WTC11 (cell line): ENCODE measurements at regions not wholly inside any gene's neighbourhood (a gene's known extent, or its start where the extent isn't known, plus 50 kb on each side); places are given as distances from the start of the nearest gene placed in this dataset.

Experiments
- ATAC-seq: fragments of 200-7000 bp; cut with Tn5 transposase; 2 replicates; pipeline ENCODE4 v1.10.0; 2021; ENCODE audit warnings: mild to moderate bottlenecking, moderate library complexity
- CTCF ChIA-PET: fragments of 300-600 bp; sonication (Branson Sonifier 250); formaldehyde crosslinking; loops from one replicate; lab custom pipeline; 2021; ENCODE audit warnings: antibody characterized with exemption; lab: Charles Lee
- POLR2A ChIA-PET: fragments of 350-600 bp; sonication (Branson Sonifier 250); formaldehyde crosslinking; loops from one replicate; lab custom pipeline; 2021; ENCODE audit warnings: antibody characterized with exemption; lab: Charles Lee
- DNase-seq: peaks from one replicate; pipeline ENCODE4 v3.0.0; 2021; ENCODE audit warnings: low spot score
- H3K27ac Mint-ChIP-seq: 2 replicates; pipeline ENCODE4 v1.8.0; 2021; ENCODE audit warnings: mixed read lengths
- H3K27me3 Mint-ChIP-seq: 2 replicates; pipeline ENCODE4 v1.8.0; 2021; ENCODE audit warnings: low read depth, mild to moderate bottlenecking, moderate library complexity, mixed read lengths
- H3K36me3 Mint-ChIP-seq: 2 replicates; pipeline ENCODE4 v1.8.0; 2021; ENCODE audit warnings: mixed read lengths
- H3K4me1 Mint-ChIP-seq: 2 replicates; pipeline ENCODE4 v1.8.0; 2022; ENCODE audit warnings: mixed read lengths
- H3K4me3 Mint-ChIP-seq: 2 replicates; pipeline ENCODE4 v1.8.0; 2021; ENCODE audit warnings: mild to moderate bottlenecking, moderate library complexity, mixed read lengths
- H3K9me3 Mint-ChIP-seq: 2 replicates; pipeline ENCODE4 v1.8.0; 2021; ENCODE audit warnings: mixed read lengths
- ATF2 ChIP-seq: sonication (generic); formaldehyde crosslinking; IDR thresholded peaks from 2 replicates; pipeline ENCODE4 v1.8.1; 2022; ENCODE audit warnings: low read depth, missing genetic modification reagents, borderline replicate concordance
- CDX4 ChIP-seq: fragments of 250-450 bp; sonication (Bioruptor Pico); IDR thresholded peaks from 2 replicates; pipeline ENCODE4 v1.9.0; 2021; ENCODE audit warnings: moderate library complexity, mild to moderate bottlenecking, inconsistent platforms, borderline replicate concordance
- E2F1 ChIP-seq: sonication (generic); formaldehyde crosslinking; IDR thresholded peaks from 2 replicates; pipeline ENCODE4 v1.8.0; 2022; ENCODE audit warnings: mild to moderate bottlenecking, missing genetic modification reagents
- ELF4 ChIP-seq: sonication (generic); formaldehyde crosslinking; IDR thresholded peaks from 2 replicates; pipeline ENCODE4 v1.8.1; 2022; ENCODE audit warnings: low read depth, mild to moderate bottlenecking, moderate library complexity, missing genetic modification reagents
- ERG ChIP-seq: fragments of 250-450 bp; sonication (Bioruptor Pico); IDR thresholded peaks from 2 replicates; pipeline ENCODE4 v1.8.0; 2021; ENCODE audit warnings: mild to moderate bottlenecking
- ESRRA ChIP-seq: sonication (generic); formaldehyde crosslinking; IDR thresholded peaks from 2 replicates; pipeline ENCODE4 v1.8.1; 2022; ENCODE audit warnings: mild to moderate bottlenecking, missing genetic modification reagents, borderline replicate concordance
- KAT7 ChIP-seq: sonication (generic); formaldehyde crosslinking; IDR thresholded peaks from 2 replicates; pipeline ENCODE4 v1.8.1; 2023; ENCODE audit warnings: missing genetic modification reagents, mild to moderate bottlenecking, borderline replicate concordance
- MAX ChIP-seq: sonication (generic); formaldehyde crosslinking; IDR thresholded peaks from 2 replicates; pipeline ENCODE4 v1.8.0; 2022; ENCODE audit warnings: mild to moderate bottlenecking, missing genetic modification reagents
- NFYB ChIP-seq: sonication (generic); formaldehyde crosslinking; conservative IDR thresholded peaks from 2 replicates; pipeline ENCODE4 v1.8.0; 2022; ENCODE audit warnings: low read depth, missing genetic modification reagents
- PRDM15 ChIP-seq: sonication (generic); formaldehyde crosslinking; IDR thresholded peaks from 2 replicates; pipeline ENCODE4 v1.8.0; 2022; ENCODE audit warnings: missing genetic modification reagents
- PREB ChIP-seq: sonication (generic); formaldehyde crosslinking; IDR thresholded peaks from 2 replicates; pipeline ENCODE4 v1.8.1; 2022; ENCODE audit warnings: mild to moderate bottlenecking, missing genetic modification reagents, moderate library complexity, borderline replicate concordance
- SOX15 ChIP-seq: fragments of 250-450 bp; sonication (Bioruptor Pico); IDR thresholded peaks from 2 replicates; pipeline ENCODE4 v1.9.0; 2021; ENCODE audit warnings: mild to moderate bottlenecking
- SP1 ChIP-seq: sonication (generic); formaldehyde crosslinking; conservative IDR thresholded peaks from 2 replicates; pipeline ENCODE4 v1.8.1; 2022; ENCODE audit warnings: missing genetic modification reagents
- TCF7 ChIP-seq: sonication (generic); formaldehyde crosslinking; IDR thresholded peaks from 2 replicates; pipeline ENCODE4 v1.8.0; 2022; ENCODE audit warnings: mild to moderate bottlenecking, low read depth, missing genetic modification reagents, moderate library complexity
- TEAD1 ChIP-seq: sonication (generic); formaldehyde crosslinking; IDR thresholded peaks from 2 replicates; pipeline ENCODE4 v1.8.0; 2022; ENCODE audit warnings: mild to moderate bottlenecking, missing genetic modification reagents
- TEAD4 ChIP-seq: sonication (generic); formaldehyde crosslinking; IDR thresholded peaks from 2 replicates; pipeline ENCODE4 v1.8.0; 2022; ENCODE audit warnings: mild to moderate bottlenecking, missing genetic modification reagents
- ZNF263 ChIP-seq: sonication (generic); formaldehyde crosslinking; IDR thresholded peaks from 2 replicates; pipeline ENCODE4 v1.8.1; 2022; ENCODE audit warnings: low read depth, mild to moderate bottlenecking, moderate library complexity, missing genetic modification reagents
- ZNF317 ChIP-seq: sonication (generic); formaldehyde crosslinking; IDR thresholded peaks from 2 replicates; pipeline ENCODE4 v1.8.1; 2023; ENCODE audit warnings: low read depth, mild to moderate bottlenecking, moderate library complexity, missing genetic modification reagents, borderline replicate concordance
- ZNF671 ChIP-seq: fragments of 250-450 bp; sonication (Bioruptor Pico); IDR thresholded peaks from 2 replicates; pipeline ENCODE4 v1.8.0; 2021; ENCODE audit warnings: mild to moderate bottlenecking

- TF ChIP-seq PRDM15 (CRISPR knock-in tag), result no peak
- TF ChIP-seq TEAD4 (CRISPR knock-in tag), result no peak
- TF ChIP-seq ZNF263 (CRISPR knock-in tag), result no peak
- TF ChIP-seq KAT7, result no peak
- TF ChIP-seq CDX4 (CRISPR knock-in tag), result no peak
- TF ChIP-seq, all 79 proteins: peak for 0
Measured at GRCh38 chr3:40660554-40660953, 135.8 kb downstream of the ZNF621 start (continued).

GRCh38 chr3:40661284-40661683 is 136.5 kb downstream of the ZNF621 start:
- Mint-ChIP-seq H3K4me1 (0 out of 2 replicates have a peak, but pooled peaks cover 2% of the 10 kb centered on the region), H3K27me3 (no peaks in the 10 kb centered on the region; the same call in 1 of the 2 replicates), H3K27ac (no peak overlapping the region), H3K4me3 (no peak overlapping the region), H3K36me3 (no peaks in the 10 kb centered on the region), H3K9me3 (peaks cover 6% of the 10 kb centered on the region)
- CTCF ChIA-PET, result no interaction called here
- DNase-seq (no peak), ATAC-seq (no peak)
- TF ChIP-seq ATF2 (CRISPR knock-in tag) (no peak), E2F1 (CRISPR knock-in tag) (no peak), PREB (CRISPR knock-in tag) (no peak), SP1 (CRISPR knock-in tag) (no peak), ESRRA (CRISPR knock-in tag) (no peak), PRDM15 (CRISPR knock-in tag) (no peak), CDX4 (CRISPR knock-in tag) (no peak), NFYB (no peak), ERG (no peak), TCF7 (no peak), SOX15 (CRISPR knock-in tag) (no peak), ZNF671 (CRISPR knock-in tag) (no peak), ELF4 (CRISPR knock-in tag) (no peak), MAX (no peak), TEAD1 (no peak), ZNF317 (CRISPR knock-in tag) (no peak)
- POLR2A ChIA-PET, result no interaction called here
